Non-pigmented ciliary epithelial cell (primary cell): ENCODE measurements at regions not wholly inside any gene's neighbourhood (a gene's known extent, or its start where the extent isn't known, plus 50 kb on each side); places are given as distances from the start of the nearest gene placed in this dataset.

Experiments
- DNase-seq: peaks from one replicate; pipeline ENCODE4 v3.0.0-alpha.2; 2010; ENCODE audit warnings: low read depth

- DNase-seq = no peak
These were observed 174.2 kb downstream of the BUD13 start for GRCh38 chr11:116598556-116598955.

DNA sequence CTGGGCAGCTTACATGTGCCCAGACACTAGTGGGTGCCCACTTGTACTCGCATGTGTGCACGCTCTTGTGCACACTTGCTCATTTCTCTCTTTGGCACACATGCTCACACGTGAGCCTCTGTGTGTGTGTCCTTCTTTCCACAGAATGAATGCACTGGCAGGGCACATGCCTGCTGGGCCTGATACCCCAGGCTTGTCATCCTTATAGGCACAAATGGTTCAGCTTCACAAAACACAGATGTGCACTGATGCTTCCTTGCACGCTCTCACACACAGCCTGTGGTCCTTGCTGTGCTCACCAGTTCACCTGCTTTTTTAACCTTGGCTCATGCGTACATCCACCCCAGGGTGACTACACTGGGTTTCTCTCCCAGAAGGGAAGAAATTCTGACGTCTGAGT, 174.8 kb downstream of the BUD13 start:
- DNase-seq = no peak

- no peak for DNase-seq
These were observed 176.2 kb downstream of the BUD13 start for GRCh38 chr11:116596346-116597260.

GRCh38 chr11:116595305-116595880, 177.4 kb downstream of the BUD13 start:
- DNase-seq = no peak

DNA sequence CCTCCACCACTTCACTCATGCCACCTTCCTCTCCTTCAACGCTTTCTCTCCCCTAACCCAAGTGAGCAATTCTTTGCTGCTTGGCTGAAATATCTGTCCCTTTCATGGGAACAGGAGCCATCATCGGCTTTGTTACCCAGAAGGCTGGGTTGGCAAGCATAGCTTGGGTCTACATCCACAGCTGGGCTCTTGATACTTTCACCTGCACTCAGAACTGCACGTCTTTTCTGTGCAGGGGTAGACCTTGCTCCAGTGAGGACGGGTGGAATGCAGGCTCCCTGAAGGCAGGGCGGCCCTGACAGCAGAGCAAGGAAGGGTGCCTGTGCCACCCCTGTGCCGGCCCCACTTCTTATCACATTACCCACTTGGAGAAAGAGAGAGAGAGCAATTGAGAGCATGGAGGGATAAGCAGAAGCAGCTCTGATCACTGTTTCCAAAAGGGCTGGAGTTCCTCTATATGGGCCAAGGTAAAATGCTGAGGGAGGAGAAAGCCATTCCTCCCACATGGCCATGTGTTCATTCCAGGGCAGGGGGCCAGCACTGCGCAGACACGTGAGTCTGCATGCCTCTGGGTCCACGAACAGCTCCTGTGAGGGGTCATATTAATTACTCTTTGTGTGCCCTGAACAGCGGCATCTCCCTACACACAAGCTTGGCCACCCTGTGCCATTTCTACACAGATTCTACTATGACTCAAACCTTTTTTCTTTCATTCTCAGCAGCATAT, 181.8 kb downstream of the BUD13 start:
- DNase-seq = no peak

GRCh38 chr11:116589402-116589801, 183.4 kb downstream of the BUD13 start:
- no peak for DNase-seq

- DNase-seq = no peak
These were observed 186.4 kb downstream of the BUD13 start for GRCh38 chr11:116586392-116586791.

GRCh38 chr11:116582571-116582970, 190.2 kb downstream of the BUD13 start:
- no peak for DNase-seq

DNA sequence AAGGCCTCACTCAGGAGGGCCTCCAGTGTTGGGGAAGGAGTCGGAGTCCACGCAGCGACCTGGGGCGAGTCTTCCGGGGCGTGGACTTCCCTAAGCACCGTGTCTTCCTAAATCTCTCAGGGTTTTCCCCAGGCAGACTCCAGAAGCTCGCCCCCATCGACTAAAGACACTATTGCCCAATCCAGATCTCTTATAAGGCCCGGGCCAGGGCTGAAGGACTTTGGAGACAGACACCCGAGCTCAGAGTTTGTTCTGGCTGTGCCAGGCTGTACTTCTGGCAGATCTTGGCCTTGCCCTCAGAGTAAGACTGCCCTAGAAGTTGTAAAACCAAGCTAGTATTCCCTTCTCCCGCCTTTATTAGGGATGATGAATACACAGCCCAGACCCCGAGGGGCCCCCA, 191.4 kb downstream of the BUD13 start:
- no peak for DNase-seq

GRCh38 chr11:116580799-116581198, 192.0 kb downstream of the BUD13 start:
- no peak for DNase-seq

DNA sequence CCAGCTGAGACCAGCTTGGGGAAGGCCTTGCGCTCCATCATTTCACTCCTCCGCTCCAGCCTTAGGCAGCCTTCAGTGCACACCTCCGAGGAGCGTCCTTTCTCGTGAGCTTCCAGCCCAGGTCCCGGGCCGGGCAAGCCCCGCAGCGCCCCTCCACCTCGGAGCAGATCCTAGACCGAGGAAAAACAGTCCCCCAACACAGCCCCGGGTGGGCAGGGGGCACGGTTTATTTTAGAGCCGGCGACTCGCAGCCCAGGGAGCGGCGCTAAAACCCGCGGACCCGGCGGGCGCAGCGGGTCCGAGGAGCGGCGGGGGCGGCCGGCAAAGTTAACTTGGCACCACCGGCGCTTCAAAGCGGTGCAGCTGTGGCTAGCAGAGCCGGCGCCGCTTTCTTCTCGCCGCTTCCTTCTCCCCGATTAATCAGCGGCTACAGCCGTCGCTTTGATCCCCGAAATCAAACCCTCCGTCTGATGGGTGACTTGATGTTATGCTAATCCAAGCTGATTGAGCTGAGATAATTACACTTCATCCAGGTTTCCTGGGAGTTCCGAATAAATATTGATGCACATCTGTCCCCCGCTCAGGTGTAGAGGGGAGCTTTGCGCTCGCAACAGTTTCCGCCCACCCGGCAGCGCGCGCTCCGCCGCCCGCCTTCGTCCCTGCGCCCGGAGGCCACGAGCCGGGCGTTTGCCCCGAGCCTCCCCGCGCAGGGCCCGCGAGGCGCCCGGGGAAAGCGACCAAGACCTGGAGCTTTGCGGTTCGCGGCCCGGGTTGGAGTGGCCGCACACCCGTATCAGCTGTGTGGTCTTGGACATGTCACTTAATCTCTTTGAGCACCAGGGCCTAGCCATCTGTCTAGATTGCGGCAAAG, 192.7 kb downstream of the BUD13 start:
- no peak for DNase-seq

DNA sequence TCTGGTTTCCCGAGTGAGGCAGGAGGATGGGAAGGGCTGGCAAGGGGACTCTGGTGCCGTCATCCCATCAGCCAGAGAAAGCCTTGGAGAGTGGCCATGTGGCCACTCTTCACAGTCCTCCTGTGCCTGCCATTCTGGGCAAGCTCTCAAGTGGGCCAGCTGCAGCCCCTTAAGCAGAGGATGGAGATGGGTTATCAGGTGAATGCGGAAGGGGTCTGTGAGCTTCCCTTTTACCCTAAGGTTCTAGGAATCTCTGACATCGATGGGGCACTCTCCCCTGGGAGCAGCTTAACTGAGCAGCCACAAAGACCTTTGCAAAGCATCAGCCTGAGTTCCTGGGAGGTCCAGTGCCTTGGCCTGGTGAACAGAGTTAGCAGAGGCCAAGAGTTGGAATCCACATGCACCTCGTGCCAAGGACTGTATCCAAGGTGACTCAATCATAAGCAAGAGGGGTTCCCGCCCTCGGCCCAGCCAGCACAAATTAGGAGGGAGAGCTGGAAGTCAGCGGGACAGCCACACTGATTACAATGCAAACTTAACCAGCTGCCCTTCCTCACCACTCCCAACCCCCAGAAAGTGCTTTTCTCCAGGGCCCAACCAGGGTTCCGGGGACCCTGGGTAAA, 193.6 kb downstream of the BUD13 start:
- DNase-seq = no peak

DNA sequence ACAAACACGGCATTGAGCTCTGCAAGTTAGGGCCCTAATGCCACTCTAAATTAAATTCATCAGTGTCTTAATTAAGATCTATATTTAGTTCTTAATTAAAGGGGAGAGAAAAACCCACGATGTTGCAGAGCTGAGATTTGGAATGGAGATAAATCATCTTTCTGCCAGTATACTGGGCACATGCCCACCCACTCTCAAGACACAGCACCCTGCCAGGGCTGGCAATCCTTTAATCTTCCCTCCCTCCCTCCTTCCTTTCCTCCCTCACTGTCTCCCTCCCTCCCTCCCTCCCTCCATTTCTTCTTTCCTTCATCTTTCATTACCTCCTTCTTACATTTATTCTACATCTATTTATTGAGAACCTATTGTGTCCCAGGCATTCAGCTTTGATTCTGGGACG, 194.8 kb downstream of the BUD13 start:
- DNase-seq = no peak

DNA sequence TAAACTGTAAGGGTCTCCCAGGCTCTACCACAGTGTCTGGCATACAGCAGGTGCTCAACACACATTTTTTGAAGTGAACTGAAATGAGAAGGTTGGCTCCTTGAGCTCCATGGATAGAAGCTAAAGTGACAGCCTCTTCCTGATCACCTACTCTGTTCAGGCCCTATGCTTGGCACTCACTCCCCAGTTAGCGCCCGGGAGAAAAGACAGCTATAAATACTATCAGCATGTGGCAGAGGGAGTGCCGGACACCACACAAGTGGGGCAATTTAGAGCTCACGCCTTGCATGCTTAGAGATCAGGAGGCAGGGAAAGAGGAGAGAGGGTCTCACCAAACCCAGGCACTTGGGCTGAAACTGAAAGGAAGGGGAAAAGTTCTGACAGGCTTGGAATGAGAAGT, 195.5 kb downstream of the BUD13 start:
- DNase-seq = no peak

- DNase-seq = no peak
These were observed 196.3 kb downstream of the BUD13 start for GRCh38 chr11:116576526-116576925.

DNA sequence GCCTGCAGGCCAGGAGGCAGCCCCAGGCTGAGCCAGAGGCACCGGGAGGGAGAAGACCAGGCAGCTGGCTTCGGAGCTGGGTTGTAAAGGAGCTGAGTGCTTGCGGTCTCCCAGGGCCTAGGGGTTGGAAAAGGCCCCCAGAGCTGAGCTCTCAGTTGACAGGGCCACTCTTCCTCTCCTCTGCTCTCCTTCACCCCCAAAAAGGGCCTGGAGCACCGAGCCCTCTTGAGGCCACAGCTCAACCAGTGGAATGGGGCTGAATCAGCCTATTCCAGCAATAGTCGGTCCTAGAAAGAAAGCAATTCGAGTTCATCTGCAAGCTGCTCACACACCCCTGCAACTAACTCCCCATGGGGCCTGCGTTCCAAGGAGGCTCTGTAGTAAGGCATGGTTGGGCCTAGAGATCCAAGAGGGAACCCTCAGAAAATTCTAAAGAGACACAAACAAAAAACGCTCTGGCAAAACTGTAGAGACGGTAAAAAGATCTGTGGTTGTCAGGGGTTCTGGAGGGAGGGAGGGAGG, 205.0 kb downstream of the BUD13 start:
- DNase-seq = no peak

DNA sequence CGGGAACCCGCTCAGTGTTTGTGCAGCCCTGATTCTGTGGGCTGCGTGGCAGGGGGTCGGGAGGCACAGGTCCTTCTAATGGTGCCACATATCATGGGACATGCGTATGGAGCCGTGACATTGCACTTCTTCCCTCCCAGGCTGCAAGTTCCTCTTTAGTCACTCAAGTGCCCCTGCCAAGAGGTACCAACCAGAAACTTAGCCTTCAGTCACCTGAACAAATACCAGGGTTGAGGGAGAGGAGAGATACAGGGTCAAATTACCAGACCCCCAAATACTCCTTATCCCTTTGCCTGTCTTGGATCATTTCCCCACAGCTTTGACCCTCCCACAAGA, 209.1 kb downstream of the BUD13 start:
- DNase-seq = no peak

GRCh38 chr11:116563028-116563711, 209.6 kb downstream of the BUD13 start:
- peak; percentile 4 for DNase-seq

DNA sequence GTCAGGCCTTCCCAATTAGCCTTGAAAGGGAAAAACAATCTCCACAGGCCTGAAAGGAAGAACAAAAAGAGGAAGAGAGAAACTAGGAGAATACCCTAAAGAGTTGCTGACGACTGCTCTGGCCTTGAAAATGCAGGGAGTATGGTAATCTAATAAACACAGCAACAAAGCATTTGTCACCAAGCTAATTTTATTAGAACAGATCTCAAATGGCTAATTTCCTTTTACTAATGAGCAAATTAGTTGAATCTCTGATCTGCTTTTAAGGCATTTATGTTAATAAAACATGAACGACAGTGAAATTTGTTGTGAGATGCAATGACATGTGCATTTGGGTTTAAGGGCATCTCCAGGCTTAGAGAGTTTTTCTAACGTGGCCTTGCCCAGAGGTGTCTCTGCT, 212.2 kb downstream of the BUD13 start:
- DNase-seq = no peak

GRCh38 chr11:116558504-116559211, 214.1 kb downstream of the BUD13 start:
- DNase-seq = peak; percentile 1
